Activated CD8-positive, alpha-beta T cell treated with anti-CD3 and anti-CD28 coated beads for 36 hours (primary cell): ENCODE measurements at regions not wholly inside any gene's neighbourhood (a gene's known extent, or its start where the extent isn't known, plus 50 kb on each side); places are given as distances from the start of the nearest gene placed in this dataset.

Source experiments
- ATAC-seq: fragments of 200-7000 bp; cut with Tn5 transposase; one replicate; pipeline ENCODE4 v1.10.0; 2021; ENCODE audit warnings: mild to moderate bottlenecking, moderate library complexity
- CTCF ChIA-PET: fragments of 350-600 bp; sonication (Branson Sonifier 250); formaldehyde crosslinking; loops from one replicate; lab custom pipeline; 2021; ENCODE audit warnings: antibody characterized with exemption; lab: Charles Lee
- POLR2A ChIA-PET: fragments of 350-600 bp; sonication (Branson Sonifier 250); formaldehyde crosslinking; loops from one replicate; lab custom pipeline; 2021; ENCODE audit warnings: antibody characterized with exemption; lab: Charles Lee
- DNase-seq: peaks from one replicate; pipeline ENCODE4 v3.0.0-alpha.2; 2020
- H3K27ac Mint-ChIP-seq: one replicate; pipeline ENCODE4 v1.8.0; 2021; ENCODE audit warnings: mild to moderate bottlenecking, mixed read lengths
- H3K27me3 Mint-ChIP-seq: one replicate; pipeline ENCODE4 v1.8.0; 2021; ENCODE audit warnings: mixed read lengths
- H3K36me3 Mint-ChIP-seq: one replicate; pipeline ENCODE4 v1.8.0; 2021; ENCODE audit warnings: low read depth, mixed read lengths
- H3K4me1 Mint-ChIP-seq: one replicate; pipeline ENCODE4 v1.8.0; 2021; ENCODE audit warnings: low read depth, mixed read lengths
- H3K4me3 Mint-ChIP-seq: one replicate; pipeline ENCODE4 v1.8.0; 2021; ENCODE audit warnings: mild to moderate bottlenecking, moderate library complexity, mixed read lengths
- H3K9me3 Mint-ChIP-seq: one replicate; pipeline ENCODE4 v1.8.0; 2021; ENCODE audit warnings: mixed read lengths
- intact Hi-C: fragments of 100-400 bp; cut with micrococcal nuclease; formaldehyde crosslinking; loops from one replicate; pipeline ENCODE4 v1.10.0; 2022
- TF ChIP-seq, protein P1 (sequence below): fragments of 200-600 bp; IDR thresholded peaks from one replicate; pipeline ENCODE4 v1.8.0; 2022; ENCODE audit warnings: antibody characterized with exemption, mild to moderate bottlenecking

DNA sequence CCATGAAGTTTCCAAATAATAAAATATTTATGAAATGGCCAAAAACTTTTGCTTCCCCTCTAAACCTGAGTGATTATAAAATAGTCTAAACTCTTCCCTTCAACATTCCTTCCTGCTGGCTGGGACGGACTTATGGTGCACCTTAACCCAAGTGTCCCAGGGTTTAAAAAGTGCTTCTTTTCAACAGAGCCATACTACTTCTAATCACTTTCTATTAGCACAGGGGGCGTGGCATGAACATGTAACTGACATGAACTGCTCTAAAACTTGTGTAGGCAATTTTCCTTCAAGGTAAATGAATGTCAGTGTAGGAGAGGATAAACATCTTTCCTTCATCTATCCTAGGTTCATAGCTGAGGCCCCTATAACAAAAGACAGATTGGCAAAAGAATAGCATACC lies 163.6 kb upstream of the RIMS1 start:
- no peak for ATAC-seq
- H3K36me3 Mint-ChIP-seq = no peaks in the 10 kb centered on the region
- no peaks in the 10 kb centered on the region for H3K27me3 Mint-ChIP-seq
- no peaks in the 10 kb centered on the region for H3K4me1 Mint-ChIP-seq
- DNase-seq = no peak
- POLR2A ChIA-PET = no interaction called here
- TF ChIP-seq, protein P1, sequence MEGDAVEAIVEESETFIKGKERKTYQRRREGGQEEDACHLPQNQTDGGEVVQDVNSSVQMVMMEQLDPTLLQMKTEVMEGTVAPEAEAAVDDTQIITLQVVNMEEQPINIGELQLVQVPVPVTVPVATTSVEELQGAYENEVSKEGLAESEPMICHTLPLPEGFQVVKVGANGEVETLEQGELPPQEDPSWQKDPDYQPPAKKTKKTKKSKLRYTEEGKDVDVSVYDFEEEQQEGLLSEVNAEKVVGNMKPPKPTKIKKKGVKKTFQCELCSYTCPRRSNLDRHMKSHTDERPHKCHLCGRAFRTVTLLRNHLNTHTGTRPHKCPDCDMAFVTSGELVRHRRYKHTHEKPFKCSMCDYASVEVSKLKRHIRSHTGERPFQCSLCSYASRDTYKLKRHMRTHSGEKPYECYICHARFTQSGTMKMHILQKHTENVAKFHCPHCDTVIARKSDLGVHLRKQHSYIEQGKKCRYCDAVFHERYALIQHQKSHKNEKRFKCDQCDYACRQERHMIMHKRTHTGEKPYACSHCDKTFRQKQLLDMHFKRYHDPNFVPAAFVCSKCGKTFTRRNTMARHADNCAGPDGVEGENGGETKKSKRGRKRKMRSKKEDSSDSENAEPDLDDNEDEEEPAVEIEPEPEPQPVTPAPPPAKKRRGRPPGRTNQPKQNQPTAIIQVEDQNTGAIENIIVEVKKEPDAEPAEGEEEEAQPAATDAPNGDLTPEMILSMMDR = no peak
- no peak overlapping the region for H3K4me3 Mint-ChIP-seq
- no peak overlapping the region for H3K27ac Mint-ChIP-seq
- intact Hi-C loops = no loop called here
- CTCF ChIA-PET = no interaction called here
- no peaks in the 10 kb centered on the region for H3K9me3 Mint-ChIP-seq

DNA sequence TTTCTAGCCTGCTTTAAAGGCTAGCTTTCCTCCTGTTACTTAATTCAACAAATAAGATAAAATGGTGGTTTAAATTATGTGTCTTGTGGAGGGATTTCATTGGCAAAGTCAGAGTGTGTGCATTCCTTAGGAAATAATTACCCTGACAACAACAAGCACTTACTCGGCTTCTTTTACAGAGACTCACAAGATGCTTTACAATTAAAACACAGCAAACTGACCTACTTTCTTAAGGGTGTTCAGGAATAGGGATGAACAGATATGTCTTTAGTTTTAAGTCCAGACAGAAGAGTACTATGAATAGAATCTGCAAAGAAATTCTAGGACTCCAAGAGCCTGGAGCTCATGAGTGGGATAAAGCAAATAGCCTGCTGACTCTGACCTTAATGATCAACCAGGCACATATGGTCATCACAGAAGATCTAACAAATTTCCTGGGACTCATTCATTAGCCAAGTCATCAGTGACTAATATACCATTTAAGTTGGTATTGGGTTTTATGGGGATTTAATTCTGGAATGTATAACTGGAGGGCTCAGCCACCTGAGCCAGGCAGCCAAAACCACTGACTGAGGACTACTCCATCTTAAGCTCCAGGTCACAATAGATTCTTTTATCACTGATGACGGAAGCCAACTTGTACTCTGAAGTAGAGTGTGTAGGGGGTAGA lies 161.8 kb upstream of the RIMS1 start:
- CTCF ChIA-PET = no interaction called here
- no peak for ATAC-seq
- POLR2A ChIA-PET = no interaction called here
- Mint-ChIP-seq H3K4me1 (no peaks in the 10 kb centered on the region), H3K27me3 (no peaks in the 10 kb centered on the region), H3K36me3 (no peaks in the 10 kb centered on the region), H3K4me3 (no peak overlapping the region), H3K27ac (no peak overlapping the region), H3K9me3 (no peaks in the 10 kb centered on the region)
- TF ChIP-seq, protein P1 = no peak
- no peak for DNase-seq
- intact Hi-C loops = no loop called here

DNA sequence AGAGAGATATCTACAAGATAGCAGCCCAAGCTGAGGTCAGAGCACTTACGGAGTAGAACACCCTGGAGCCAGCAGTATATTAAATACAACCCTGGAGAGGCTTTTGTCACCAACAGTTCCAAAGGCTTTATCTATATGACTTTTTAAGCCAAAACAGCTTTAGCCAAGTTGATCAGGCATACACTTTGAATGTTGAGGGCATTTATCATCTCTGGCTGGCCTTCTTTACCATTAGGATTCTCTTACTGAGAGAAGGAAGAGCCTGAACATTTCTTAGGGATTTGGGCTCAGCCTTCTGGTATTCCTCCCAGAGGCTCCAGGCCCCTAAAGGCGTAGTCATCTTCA lies 161.3 kb upstream of the RIMS1 start:
- Mint-ChIP-seq H3K36me3 (no peaks in the 10 kb centered on the region), H3K27me3 (no peaks in the 10 kb centered on the region), H3K27ac (no peak overlapping the region), H3K4me1 (no peaks in the 10 kb centered on the region), H3K4me3 (no peak overlapping the region), H3K9me3 (no peaks in the 10 kb centered on the region)
- intact Hi-C loops = no loop called here
- ChIA-PET POLR2A (no interaction called here), CTCF (no interaction called here)
- TF ChIP-seq, protein P1 = no peak
- DNase-seq (no peak), ATAC-seq (no peak)

DNA sequence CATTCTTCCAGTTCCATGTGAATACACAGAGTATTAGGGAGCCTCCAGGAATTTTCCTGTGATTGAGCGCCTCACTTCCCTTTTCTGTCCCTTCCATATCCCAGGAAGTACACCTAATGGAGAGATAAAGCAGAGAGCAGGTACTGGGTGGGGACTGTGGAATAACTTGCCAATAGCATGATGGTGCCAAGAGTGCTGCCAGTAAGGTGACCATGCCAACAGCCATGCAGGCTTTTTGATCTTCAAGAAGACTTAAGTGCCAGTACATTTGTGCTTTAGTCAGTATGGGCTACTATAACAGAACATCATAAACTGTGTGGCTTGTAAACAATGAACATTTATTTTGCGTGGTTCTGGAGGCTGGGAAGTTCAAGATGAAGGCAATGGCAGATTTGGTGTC lies 160.2 kb upstream of the RIMS1 start:
- Mint-ChIP-seq H3K27me3 (no peaks in the 10 kb centered on the region), H3K9me3 (no peaks in the 10 kb centered on the region), H3K4me3 (no peak overlapping the region), H3K4me1 (no peaks in the 10 kb centered on the region), H3K27ac (no peak overlapping the region), H3K36me3 (no peaks in the 10 kb centered on the region)
- no peak for ATAC-seq
- POLR2A ChIA-PET = no interaction called here
- TF ChIP-seq, protein P1 = no peak
- intact Hi-C loops = no loop called here
- no peak for DNase-seq
- CTCF ChIA-PET = no interaction called here

DNA sequence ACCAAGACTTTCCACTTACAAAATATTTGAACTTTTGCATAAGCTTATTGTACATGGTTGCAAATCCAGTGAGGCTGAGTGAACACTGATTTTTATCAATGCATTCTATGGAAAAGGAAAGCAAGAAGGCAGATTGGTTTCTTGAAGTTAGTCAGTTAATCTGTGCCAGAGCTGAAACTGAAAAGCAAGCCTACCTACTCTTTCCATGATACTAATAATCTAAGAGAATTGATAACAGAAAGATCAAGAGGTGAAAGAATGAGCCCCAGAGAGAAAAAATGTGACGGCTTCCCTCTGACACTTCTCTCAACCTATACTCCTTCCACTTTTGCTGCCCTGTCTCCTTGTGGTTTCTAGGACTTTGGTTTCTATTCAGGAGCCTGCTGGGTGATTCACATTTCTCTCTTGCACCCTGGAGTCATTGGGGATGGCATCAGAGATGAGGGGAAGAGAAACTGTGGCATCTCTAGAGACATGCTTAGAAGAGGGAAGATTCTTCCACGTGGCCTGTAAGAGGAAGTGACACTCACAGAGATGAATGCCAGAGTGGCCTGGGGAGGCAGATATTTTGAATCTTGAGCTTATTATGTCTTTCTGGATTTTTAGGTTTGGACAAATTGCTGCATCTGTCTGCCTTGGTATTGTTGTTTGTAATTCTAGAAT lies 158.6 kb upstream of the RIMS1 start:
- no peak for ATAC-seq
- Mint-ChIP-seq H3K4me1 (no peaks in the 10 kb centered on the region), H3K36me3 (no peaks in the 10 kb centered on the region), H3K9me3 (no peaks in the 10 kb centered on the region), H3K27me3 (no peaks in the 10 kb centered on the region), H3K4me3 (no peak overlapping the region), H3K27ac (no peak overlapping the region)
- intact Hi-C loops = no loop called here
- TF ChIP-seq, protein P1 = no peak
- POLR2A ChIA-PET = interaction anchor here (0.5 kb wide), 1 partner anchor 76 kb away, joined by 3 read pairs; no protein-coding TSS in a partner anchor
- no peak for DNase-seq
- CTCF ChIA-PET = no interaction called here
